B cell (primary cell): ENCODE measurements at regions not wholly inside any gene's neighbourhood (a gene's known extent, or its start where the extent isn't known, plus 50 kb on each side); places are given as distances from the start of the nearest gene placed in this dataset.

Source experiments
- ATAC-seq: fragments of 200-7000 bp; cut with Tn5 transposase; one replicate; pipeline ENCODE4 v1.10.0; 2021; ENCODE audit warnings: low read depth, mild to moderate bottlenecking, moderate number of reproducible peaks, moderate library complexity
- CTCF ChIA-PET: fragments of 350-600 bp; sonication (Branson Sonifier 250); formaldehyde crosslinking; loops from one replicate; lab custom pipeline; 2021; ENCODE audit warnings: antibody characterized with exemption, inconsistent platforms; lab: Charles Lee
- POLR2A ChIA-PET: fragments of 350-600 bp; sonication (Branson Sonifier 250); formaldehyde crosslinking; loops from one replicate; lab custom pipeline; 2021; ENCODE audit warnings: antibody characterized with exemption; lab: Charles Lee
- DNase-seq: peaks from one replicate; pipeline ENCODE4 v3.0.0; 2013
- H2AFZ ChIP-seq: 2 replicates; pipeline ENCODE4 v1.6.1; 2012; ENCODE audit warnings: mild to moderate bottlenecking, low read depth, low read length; ENCODE audit not compliant: insufficient read depth, poor library complexity, severe bottlenecking
- H3K27ac ChIP-seq, 2 donors: 1 replicate in 1 of 2; 2 replicates in 1 of 2; pipeline ENCODE4 v1.5.1; 2012 to 2013; ENCODE audit warnings: low read length in 2 of 2, mild to moderate bottlenecking in 2 of 2, moderate library complexity in 1 of 2
- H3K27me3 ChIP-seq, 4 experiments: fragments of 200-600 bp in 1 of 4; sonication (generic) in 1 of 4; replicated peaks in 1 of 4; 1 replicate in 2 of 4; 2 replicates in 2 of 4; pipeline versions ENCODE4 v1.6.1 to v1.7.0; 2013 to 2016; ENCODE audit warnings: low read length in 3 of 4, mild to moderate bottlenecking in 2 of 4, mixed read lengths in 1 of 4, moderate library complexity in 1 of 4; ENCODE audit not compliant: insufficient read depth in 4 of 4, control insufficient read depth in 3 of 4; ENCODE audit errors: control extremely low read depth in 1 of 4
- H3K36me3 ChIP-seq, 2 experiments: replicated peaks in 1 of 2; 1 replicate in 1 of 2; 2 replicates in 1 of 2; pipeline versions ENCODE4 v1.6.1 to v1.7.1; 2013; ENCODE audit warnings: low read length in 1 of 2; ENCODE audit not compliant: insufficient read depth in 2 of 2, control insufficient read depth in 1 of 2; ENCODE audit errors: control extremely low read depth in 1 of 2, extremely low read depth in 1 of 2
- H3K4me1 ChIP-seq, 2 donors: fragments of 200-600 bp in 1 of 2; sonication (generic) in 1 of 2; 1 replicate in 1 of 2; 2 replicates in 1 of 2; pipeline versions ENCODE4 v1.5.1 to v1.6.1; 2013 to 2017; ENCODE audit warnings: low read length in 2 of 2; ENCODE audit not compliant: control insufficient read depth in 2 of 2, insufficient read depth in 2 of 2
- H3K4me2 ChIP-seq: replicated peaks from 2 replicates; pipeline ENCODE3; 2012; ENCODE audit warnings: mild to moderate bottlenecking, low read depth, low read length; ENCODE audit not compliant: poor library complexity, severe bottlenecking
- H3K4me3 ChIP-seq, 5 experiments: fragments of 200-600 bp in 1 of 5; sonication (generic) in 1 of 5; 1 replicate in 3 of 5; 2 replicates in 2 of 5; pipeline versions ENCODE4 v1.5.1 to v1.7.0; 2011 to 2016; ENCODE audit warnings: low read length in 4 of 5, mild to moderate bottlenecking in 4 of 5, low read depth in 2 of 5, control low read depth in 1 of 5, moderate library complexity in 1 of 5; ENCODE audit not compliant: insufficient read depth in 1 of 5; ENCODE audit errors: control extremely low read depth in 1 of 5, extremely low read depth in 1 of 5
- H3K79me2 ChIP-seq: fragments of 200-600 bp; sonication (generic); one replicate; pipeline ENCODE4 v1.6.0; 2016; ENCODE audit warnings: low read length; ENCODE audit not compliant: control insufficient read depth, insufficient read depth
- H3K9ac ChIP-seq: fragments of 200-600 bp; sonication (generic); 2 replicates; pipeline ENCODE4 v1.6.1; 2017; ENCODE audit warnings: mild to moderate bottlenecking, low read length, moderate library complexity
- H3K9me3 ChIP-seq, 3 donors: one replicate each; pipeline versions ENCODE4 v1.6.1 to v1.7.1; 2013; ENCODE audit warnings: low read length in 2 of 3; ENCODE audit not compliant: control insufficient read depth in 2 of 3, insufficient read depth in 1 of 3; ENCODE audit errors: control extremely low read depth in 1 of 3
- H4K20me1 ChIP-seq: 2 replicates; pipeline ENCODE4 v1.6.0; 2012; ENCODE audit warnings: mild to moderate bottlenecking, low read length; ENCODE audit not compliant: insufficient read depth, control insufficient read depth, poor library complexity, severe bottlenecking
- H3K27ac Mint-ChIP-seq: one replicate; pipeline ENCODE4 v1.8.0; 2021; ENCODE audit warnings: mixed read lengths
- H3K27me3 Mint-ChIP-seq: one replicate; pipeline ENCODE4 v1.8.0; 2021; ENCODE audit warnings: mixed read lengths
- H3K4me1 Mint-ChIP-seq: one replicate; pipeline ENCODE4 v1.8.0; 2021; ENCODE audit warnings: mixed read lengths
- H3K4me3 Mint-ChIP-seq: one replicate; pipeline ENCODE4 v1.8.0; 2021; ENCODE audit warnings: mixed read lengths
- H3K9me3 Mint-ChIP-seq: one replicate; pipeline ENCODE4 v1.8.0; 2022; ENCODE audit warnings: mixed read lengths; ENCODE audit not compliant: insufficient read depth
- EZH2 ChIP-seq: IDR thresholded peaks from 2 replicates; pipeline ENCODE4 v1.6.1; 2012; ENCODE audit warnings: borderline replicate concordance, low read depth, mild to moderate bottlenecking, moderate library complexity, low read length; ENCODE audit not compliant: insufficient read depth, poor library complexity, severe bottlenecking
- WGBS: methylation state at CpG from one replicate; pipeline ENCODE4 v1.1.5; 2013; ENCODE audit warnings: missing lambda C conversion rate; ENCODE audit not compliant: insufficient coverage; 5-methylcytosine and 5-hydroxymethylcytosine counted together
- intact Hi-C: fragments of 100-400 bp; cut with micrococcal nuclease; formaldehyde crosslinking; loops from one replicate; pipeline ENCODE4 v1.10.0; 2022
- TF ChIP-seq, protein P1 (sequence below): fragments of 200-600 bp; IDR thresholded peaks from one replicate; pipeline ENCODE4 v1.8.0; 2022; ENCODE audit warnings: antibody characterized with exemption, mild to moderate bottlenecking

- Histone ChIP-seq H3K79me2 (no peaks in the 10 kb centered on the region), H3K9me3 (no peaks in the 10 kb centered on the region), H3K27ac (no peak overlapping the region), H3K9ac (no peak overlapping the region), H2AFZ (no peak overlapping the region), H3K4me3 (no peak overlapping the region), H3K36me3 (no peaks in the 10 kb centered on the region), H3K27me3 (no peaks in the 10 kb centered on the region), H4K20me1 (no peaks in the 10 kb centered on the region), H3K4me1 (no peaks in the 10 kb centered on the region), H3K4me2 (no peak overlapping the region)
- DNase-seq (no peak), ATAC-seq (no peak)
- CTCF ChIA-PET, result interaction anchor here (0.6 kb wide), 1 partner anchor 27 kb away, joined by 3 read pairs; no protein-coding TSS in a partner anchor
- Mint-ChIP-seq H3K4me3 (no peak overlapping the region), H3K27ac (no peak overlapping the region), H3K9me3 (no peaks in the 10 kb centered on the region), H3K4me1 (no peaks in the 10 kb centered on the region), H3K27me3 (peaks cover 24% of the 10 kb centered on the region)
- WGBS, result no CpG with 5 or more reads among the region's 1 CpG
- intact Hi-C loops, result no loop called here
- POLR2A ChIA-PET, result no interaction called here
- TF ChIP-seq, protein P1, sequence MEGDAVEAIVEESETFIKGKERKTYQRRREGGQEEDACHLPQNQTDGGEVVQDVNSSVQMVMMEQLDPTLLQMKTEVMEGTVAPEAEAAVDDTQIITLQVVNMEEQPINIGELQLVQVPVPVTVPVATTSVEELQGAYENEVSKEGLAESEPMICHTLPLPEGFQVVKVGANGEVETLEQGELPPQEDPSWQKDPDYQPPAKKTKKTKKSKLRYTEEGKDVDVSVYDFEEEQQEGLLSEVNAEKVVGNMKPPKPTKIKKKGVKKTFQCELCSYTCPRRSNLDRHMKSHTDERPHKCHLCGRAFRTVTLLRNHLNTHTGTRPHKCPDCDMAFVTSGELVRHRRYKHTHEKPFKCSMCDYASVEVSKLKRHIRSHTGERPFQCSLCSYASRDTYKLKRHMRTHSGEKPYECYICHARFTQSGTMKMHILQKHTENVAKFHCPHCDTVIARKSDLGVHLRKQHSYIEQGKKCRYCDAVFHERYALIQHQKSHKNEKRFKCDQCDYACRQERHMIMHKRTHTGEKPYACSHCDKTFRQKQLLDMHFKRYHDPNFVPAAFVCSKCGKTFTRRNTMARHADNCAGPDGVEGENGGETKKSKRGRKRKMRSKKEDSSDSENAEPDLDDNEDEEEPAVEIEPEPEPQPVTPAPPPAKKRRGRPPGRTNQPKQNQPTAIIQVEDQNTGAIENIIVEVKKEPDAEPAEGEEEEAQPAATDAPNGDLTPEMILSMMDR, result no peak
- no peak for TF ChIP-seq EZH2
Observed at GRCh38 chr16:16857012-16857411, 478.1 kb downstream of the NPIPA7 start.

- no peak overlapping the region for H3K4me3 Mint-ChIP-seq
- Histone ChIP-seq H3K79me2 (no peaks in the 10 kb centered on the region), H3K9me3 (no peaks in the 10 kb centered on the region), H3K27ac (no peak overlapping the region), H3K9ac (no peak overlapping the region), H3K4me3 (no peak overlapping the region), H3K27me3 (no peaks in the 10 kb centered on the region), H3K4me2 (no peak overlapping the region), H2AFZ (no peak overlapping the region), H3K36me3 (no peaks in the 10 kb centered on the region), H4K20me1 (no peaks in the 10 kb centered on the region), H3K4me1 (no peaks in the 10 kb centered on the region)
- TF ChIP-seq, protein P1, result no peak
- TF ChIP-seq EZH2, result no peak
- 58% methylated on average over 4 of the region's 5 CpGs for WGBS
- POLR2A ChIA-PET, result no interaction called here
- no peak for DNase-seq
- CTCF ChIA-PET, result interaction anchor here (0.6 to 5.9 kb wide), 2 partner anchors 14 to 26 kb away, joined by 3 to 28 read pairs; no protein-coding TSS in a partner anchor
- no peaks in the 10 kb centered on the region for H3K9me3 Mint-ChIP-seq
- intact Hi-C loops, result no loop called here
- H3K4me1 Mint-ChIP-seq, result no peaks in the 10 kb centered on the region
- peaks cover 22% of the 10 kb centered on the region for H3K27me3 Mint-ChIP-seq
- ATAC-seq, result no peak
- H3K27ac Mint-ChIP-seq, result no peak overlapping the region
Observed at GRCh38 chr16:16857603-16858283, 478.8 kb downstream of the NPIPA7 start.
